Panc1 (cell line): ENCODE measurements at regions not wholly inside any gene's neighbourhood (a gene's known extent, or its start where the extent isn't known, plus 50 kb on each side); places are given as distances from the start of the nearest gene placed in this dataset.

Experiments used
- ATAC-seq: fragments of 200-7000 bp; cut with Tn5 transposase; 2 replicates; pipeline ENCODE4 v1.9.1; 2020; ENCODE audit warnings: mild to moderate bottlenecking, moderate library complexity
- BruUV-seq: library from RNA; stranded (reverse); fragments of 400-500 nt; replicated peaks from 2 replicates; lab custom pipeline; 2021; lab: Mats Ljungman, UMichigan
- CTCF ChIA-PET: fragments of 300-600 bp; sonication (Branson Sonifier 250); formaldehyde crosslinking; loops from one replicate; lab custom pipeline; 2022; ENCODE audit warnings: antibody characterized with exemption; lab: Charles Lee
- POLR2A ChIA-PET: fragments of 300-600 bp; sonication (Branson Sonifier 250); formaldehyde crosslinking; loops from one replicate; lab custom pipeline; 2022; ENCODE audit warnings: antibody characterized with exemption; lab: Charles Lee
- DNase-seq: peaks from one replicate; pipeline ENCODE4 v3.0.0-alpha.2; 2010; ENCODE audit warnings: low read depth, low spot score
- H3K27ac ChIP-seq: 2 replicates; pipeline ENCODE4 v1.5.1; 2011; ENCODE audit warnings: mild to moderate bottlenecking, low read length, inconsistent platforms
- H3K27me3 ChIP-seq: fragments of 200-500 bp; sonication (Bioruptor generic); 2 replicates; pipeline ENCODE4 v1.6.0; 2014; ENCODE audit warnings: low read length, inconsistent platforms; ENCODE audit not compliant: control insufficient read depth, insufficient read depth
- H3K36me3 ChIP-seq: fragments of 200-500 bp; sonication (Bioruptor generic); 2 replicates; pipeline ENCODE4 v1.5.1; 2014; ENCODE audit warnings: inconsistent platforms, mild to moderate bottlenecking, low read length, moderate library complexity; ENCODE audit not compliant: control insufficient read depth, insufficient read depth
- H3K4me1 ChIP-seq: 2 replicates; pipeline ENCODE4 v1.5.1; 2011; ENCODE audit warnings: inconsistent platforms, mild to moderate bottlenecking, low read length, moderate library complexity; ENCODE audit not compliant: control insufficient read depth, insufficient read depth
- H3K4me3 ChIP-seq, 2 experiments: 2 replicates each; pipeline ENCODE4 v1.5.1; 2011 to 2012; ENCODE audit warnings: low read depth in 2 of 2, low read length in 2 of 2, mild to moderate bottlenecking in 2 of 2, inconsistent platforms in 1 of 2, moderate library complexity in 1 of 2
- H3K9me3 ChIP-seq: fragments of 200-500 bp; sonication (Bioruptor generic); 2 replicates; pipeline ENCODE4 v1.5.1; 2014; ENCODE audit warnings: low read depth, mild to moderate bottlenecking, inconsistent platforms, low read length, moderate library complexity; ENCODE audit not compliant: control insufficient read depth, insufficient read depth
- CTCF ChIP-seq: fragments of 450-650 bp; IDR thresholded peaks from 2 replicates; pipeline ENCODE4 v1.5.1; 2017; ENCODE audit warnings: mild to moderate bottlenecking
- POLR2AphosphoS5 ChIP-seq: IDR thresholded peaks from 2 replicates; pipeline ENCODE4 v1.6.1; 2012; ENCODE audit warnings: mild to moderate bottlenecking, low read depth, low read length, moderate library complexity
- REST ChIP-seq, 2 experiments: IDR thresholded peaks; 2 replicates each; pipeline ENCODE4 v1.6.1; 2011 to 2012; ENCODE audit warnings: low read depth in 2 of 2, control low read depth in 1 of 2, low read length in 1 of 2, mild to moderate bottlenecking in 1 of 2, moderate library complexity in 1 of 2; ENCODE audit not compliant: insufficient read depth in 1 of 2
- SIN3A ChIP-seq: IDR thresholded peaks from 2 replicates; pipeline ENCODE4 v1.6.1; 2012; ENCODE audit warnings: low read depth, mild to moderate bottlenecking, low read length, moderate library complexity, borderline replicate concordance; ENCODE audit not compliant: insufficient read depth
- TCF7L2 ChIP-seq: IDR thresholded peaks from 2 replicates; pipeline ENCODE4 v1.6.1; 2011; ENCODE audit warnings: mild to moderate bottlenecking, low read depth, low read length, inconsistent platforms
- in situ Hi-C: cut with HindIII; loops from 2 replicates; pipeline ENCODE4 v1.10.0; 2016; ENCODE audit warnings: low sequenced_read_pairs, low pct_unique_long_range_greater_than_20kb
- intact Hi-C: fragments of 100-400 bp; cut with micrococcal nuclease; formaldehyde crosslinking; loops from one replicate; pipeline ENCODE4 v1.10.0; 2022; ENCODE audit not compliant: unreplicated experiment

GRCh38 chr10:64286533-64286932, 765.3 kb downstream of the REEP3 start:
- no peak overlapping the region for H3K27ac ChIP-seq
- no peaks in the 10 kb centered on the region for H3K9me3 ChIP-seq
- H3K4me3 ChIP-seq, result no peak overlapping the region
- TF ChIP-seq SIN3A, result no peak
- no peak for TF ChIP-seq REST (IDR thresholded peaks at IDR 0.05; ENCODE audit: insufficient read depth in 1 of 2, low read depth in 2 of 2, low read length in 1 of 2)
- TF ChIP-seq POLR2AphosphoS5, result no peak
- no peak for TF ChIP-seq CTCF
- no peak for TF ChIP-seq TCF7L2
- no peak for DNase-seq
- H3K4me1 ChIP-seq, result no peaks in the 10 kb centered on the region
- ChIA-PET POLR2A (no interaction called here), CTCF (no interaction called here)
- in situ Hi-C loops (no loop called here), intact Hi-C loops (no loop called here)
- H3K36me3 ChIP-seq, result no peaks in the 10 kb centered on the region
- ATAC-seq, result no peak
- no peaks in the 10 kb centered on the region for H3K27me3 ChIP-seq
- no TSS peak for BruUV-seq

DNA sequence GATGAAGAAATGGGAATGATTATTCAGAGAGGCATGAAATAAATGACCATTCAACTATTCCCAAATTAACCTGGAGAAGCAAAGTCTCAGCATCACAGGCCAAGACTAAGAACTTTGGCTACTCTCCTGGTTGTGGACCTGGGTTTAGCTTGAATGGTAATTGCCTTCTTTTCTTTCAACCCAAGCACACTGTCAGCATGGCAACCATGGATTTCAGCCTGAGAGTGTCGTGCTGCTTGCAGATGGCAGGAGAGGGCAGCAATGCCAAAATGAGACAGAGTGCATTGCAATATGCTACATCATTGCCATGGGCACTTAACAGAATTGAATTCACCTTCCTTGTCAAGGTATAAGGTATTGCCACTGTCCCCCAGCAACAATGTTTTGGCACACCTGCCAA, 767.2 kb downstream of the REEP3 start:
- no peak for ATAC-seq
- no peak for DNase-seq
- CTCF ChIA-PET, result no interaction called here
- Histone ChIP-seq H3K9me3 (no peaks in the 10 kb centered on the region), H3K4me1 (no peaks in the 10 kb centered on the region), H3K27ac (no peak overlapping the region), H3K27me3 (no peaks in the 10 kb centered on the region), H3K4me3 (no peak overlapping the region), H3K36me3 (no peaks in the 10 kb centered on the region)
- intact Hi-C loops (no loop called here), in situ Hi-C loops (no loop called here)
- no TSS peak for BruUV-seq
- POLR2A ChIA-PET, result no interaction called here
- no peak for TF ChIP-seq REST (IDR thresholded peaks at IDR 0.05; ENCODE audit: insufficient read depth in 1 of 2, low read depth in 2 of 2, low read length in 1 of 2)
- no peak for TF ChIP-seq TCF7L2
- TF ChIP-seq CTCF, result no peak
- no peak for TF ChIP-seq POLR2AphosphoS5
- TF ChIP-seq SIN3A, result no peak
